ENCODE measurements at regions not wholly inside any gene's neighbourhood (a gene's known extent, or its start where the extent isn't known, plus 50 kb on each side); places are given as distances from the start of the nearest gene placed in this dataset.
A peak's percentile ranks its signal among the peaks of the same experiment; 100 is the strongest.

- Histone ChIP-seq H3K27ac (no peak overlapping the region), H3K27me3 (no peaks in the 10 kb centered on the region), H3K4me1 (no peaks in the 10 kb centered on the region), H3K9me3 (no peaks in the 10 kb centered on the region), H3K4me3 (no peak overlapping the region), H3K36me3 (no peaks in the 10 kb centered on the region)
- intact Hi-C loops (cut with DNase I), result no loop called here
- no peak for TF ChIP-seq CTCF (IDR thresholded peaks at IDR 0.05)
- DNase-seq (no peak), ATAC-seq (no peak)
Observed at GRCh38 chrX:93598076-93598475, 75.3 kb downstream of the NAP1L3 start.

- no peaks in the 10 kb centered on the region for H3K27me3 ChIP-seq
- no peak overlapping the region for H3K4me3 ChIP-seq
- TF ChIP-seq CTCF (IDR thresholded peaks at IDR 0.05), result no peak
- DNase-seq (peak in 2 of 4 donors; percentile 0 to 9), ATAC-seq (peak; percentile 81)
- no peaks in the 10 kb centered on the region for H3K4me1 ChIP-seq
- H3K36me3 ChIP-seq, result no peaks in the 10 kb centered on the region
- H3K27ac ChIP-seq, result no peak overlapping the region
- intact Hi-C loops (cut with DNase I), result no loop called here
- no peaks in the 10 kb centered on the region for H3K9me3 ChIP-seq
Observed at GRCh38 chrX:93594780-93595179, 78.6 kb downstream of the NAP1L3 start.

- intact Hi-C loops (cut with DNase I), result no loop called here
- no peak for ATAC-seq
- H3K27me3 ChIP-seq, result no peaks in the 10 kb centered on the region
Observed at GRCh38 chrX:93593966-93594365, 79.4 kb downstream of the NAP1L3 start.

GRCh38 chrX:93591398-93591797 is 82.0 kb downstream of the NAP1L3 start:
- ATAC-seq (no peak), DNase-seq (no peak)
- Histone ChIP-seq H3K4me3 (no peak overlapping the region), H3K27me3 (no peaks in the 10 kb centered on the region), H3K36me3 (no peaks in the 10 kb centered on the region), H3K4me1 (no peaks in the 10 kb centered on the region), H3K9me3 (no peaks in the 10 kb centered on the region), H3K27ac (no peak overlapping the region)
- intact Hi-C loops (cut with DNase I), result no loop called here
- no peak for TF ChIP-seq CTCF (IDR thresholded peaks at IDR 0.05)

More at GRCh38 chrX:93593966-93594365, 79.4 kb downstream of the NAP1L3 start:
- Histone ChIP-seq H3K4me1 (no peaks in the 10 kb centered on the region), H3K27ac (no peak overlapping the region), H3K4me3 (no peak overlapping the region), H3K9me3 (no peaks in the 10 kb centered on the region), H3K36me3 (no peaks in the 10 kb centered on the region)
- no peak for TF ChIP-seq CTCF (IDR thresholded peaks at IDR 0.05)
- no peak for DNase-seq

- no peak for DNase-seq
- Histone ChIP-seq H3K27me3 (no peaks in the 10 kb centered on the region), H3K4me1 (no peaks in the 10 kb centered on the region), H3K36me3 (no peaks in the 10 kb centered on the region), H3K9me3 (no peaks in the 10 kb centered on the region), H3K4me3 (no peak overlapping the region), H3K27ac (no peak overlapping the region)
- intact Hi-C loops (cut with DNase I), result no loop called here
- TF ChIP-seq CTCF (IDR thresholded peaks at IDR 0.05), result no peak
- ATAC-seq, result no peak
Observed at GRCh38 chrX:93585661-93586060, 87.7 kb downstream of the NAP1L3 start.

Data from left lung (tissue), 4 donors.